ENCODE measurements at regions not wholly inside any gene's neighbourhood (a gene's known extent, or its start where the extent isn't known, plus 50 kb on each side); places are given as distances from the start of the nearest gene placed in this dataset.

GRCh38 chr3:152922554-152922953, 87.6 kb downstream of the P2RY1 start:
- no peak for TF ChIP-seq CTCF (conservative IDR thresholded peaks at IDR 0.05; ENCODE audit: low read depth, low read length)
- no peak overlapping the region for H3K4me3 ChIP-seq (ENCODE audit: low read depth, low read length)
- no peak for DNase-seq (ENCODE audit: low read depth)

- no peak for TF ChIP-seq CTCF (conservative IDR thresholded peaks at IDR 0.05; ENCODE audit: low read depth, low read length)
- H3K4me3 ChIP-seq (ENCODE audit: low read depth, low read length): no peak overlapping the region
These were observed 92.2 kb downstream of the P2RY1 start for GRCh38 chr3:152927131-152927530.

GRCh38 chr3:152930516-152930915, 95.6 kb downstream of the P2RY1 start:
- TF ChIP-seq CTCF (conservative IDR thresholded peaks at IDR 0.05; ENCODE audit: low read depth, low read length): no peak
- no peak overlapping the region for H3K4me3 ChIP-seq (ENCODE audit: low read depth, low read length)
- no peak for DNase-seq (ENCODE audit: low read depth)

More at GRCh38 chr3:152927131-152927530, 92.2 kb downstream of the P2RY1 start:
- no peak for DNase-seq (ENCODE audit: low read depth)

GRCh38 chr3:152937234-152937633, 102.3 kb downstream of the P2RY1 start:
- TF ChIP-seq CTCF (conservative IDR thresholded peaks at IDR 0.05; ENCODE audit: low read depth, low read length): peak; percentile 32

GRCh38 chr3:152938974-152939636, 104.2 kb downstream of the P2RY1 start:
- peak; percentile 19 for TF ChIP-seq CTCF (conservative IDR thresholded peaks at IDR 0.05; ENCODE audit: low read depth, low read length)

More at GRCh38 chr3:152937234-152937633, 102.3 kb downstream of the P2RY1 start:
- H3K4me3 ChIP-seq (ENCODE audit: low read depth, low read length): no peak overlapping the region
- DNase-seq (ENCODE audit: low read depth): no peak

GRCh38 chr3:152941859-152942258, 106.9 kb downstream of the P2RY1 start:
- no peak overlapping the region for H3K4me3 ChIP-seq (ENCODE audit: low read depth, low read length)
- no peak for DNase-seq (ENCODE audit: low read depth)
- TF ChIP-seq CTCF (conservative IDR thresholded peaks at IDR 0.05; ENCODE audit: low read depth, low read length): no peak

More at GRCh38 chr3:152938974-152939636, 104.2 kb downstream of the P2RY1 start:
- H3K4me3 ChIP-seq (ENCODE audit: low read depth, low read length): no peak overlapping the region
- DNase-seq (ENCODE audit: low read depth): no peak

GRCh38 chr3:152942366-152942765, 107.4 kb downstream of the P2RY1 start:
- DNase-seq (ENCODE audit: low read depth): no peak
- TF ChIP-seq CTCF (conservative IDR thresholded peaks at IDR 0.05; ENCODE audit: low read depth, low read length): no peak
- H3K4me3 ChIP-seq (ENCODE audit: low read depth, low read length): no peak overlapping the region
